IPS-18c (cell line): ENCODE measurements at regions not wholly inside any gene's neighbourhood (a gene's known extent, or its start where the extent isn't known, plus 50 kb on each side); places are given as distances from the start of the nearest gene placed in this dataset.
"Not testable (repeated sequence)": the region's sequence is repeated elsewhere in the genome, so short reads cannot be mapped to it uniquely, and the experiment has no call there.

ENCODE experiments used
- H3K4me3 ChIP-seq: 2 replicates; pipeline ENCODE4 v1.7.0; 2013; ENCODE audit warnings: low read depth, mild to moderate bottlenecking, low read length, moderate library complexity; ENCODE audit not compliant: insufficient read depth
- H3K9me3 ChIP-seq: one replicate; pipeline ENCODE4 v1.6.1; 2013; ENCODE audit warnings: mild to moderate bottlenecking, low read length, moderate library complexity; ENCODE audit not compliant: control insufficient read depth, insufficient read depth

GRCh38 chr1:118627435-118627834 lies 360.7 kb downstream of the TBX15 start:
- no peak overlapping the region for H3K4me3 ChIP-seq
- H3K9me3 ChIP-seq, result no peaks in the 10 kb centered on the region

- Histone ChIP-seq H3K4me3 (no peak overlapping the region), H3K9me3 (no peaks in the 10 kb centered on the region)
Observed at GRCh38 chr1:118621839-118622238, 366.3 kb downstream of the TBX15 start.

- H3K9me3 ChIP-seq, result no peaks in the 10 kb centered on the region
- H3K4me3 ChIP-seq, result no peak overlapping the region
Observed at GRCh38 chr1:118618618-118619340, 369.4 kb downstream of the TBX15 start.

- Histone ChIP-seq H3K4me3 (no peak overlapping the region), H3K9me3 (no peaks in the 10 kb centered on the region)
Observed at GRCh38 chr1:118617916-118618315, 370.2 kb downstream of the TBX15 start.

GRCh38 chr1:118615066-118615465 lies 373.1 kb downstream of the TBX15 start:
- no peaks in the 10 kb centered on the region for H3K9me3 ChIP-seq

GRCh38 chr1:118589238-118589846 lies 398.8 kb downstream of the TBX15 start:
- Histone ChIP-seq H3K9me3 (no peaks in the 10 kb centered on the region), H3K4me3 (no peak overlapping the region)

More at GRCh38 chr1:118615066-118615465, 373.1 kb downstream of the TBX15 start:
- H3K4me3 ChIP-seq, result no peak overlapping the region

GRCh38 chr1:118588566-118588965 lies 399.6 kb downstream of the TBX15 start:
- H3K9me3 ChIP-seq, result no peaks in the 10 kb centered on the region
- no peak overlapping the region for H3K4me3 ChIP-seq

- Histone ChIP-seq H3K9me3 (no peaks in the 10 kb centered on the region), H3K4me3 (no peak overlapping the region)
Observed at GRCh38 chr1:118578276-118578675, 393.2 kb upstream of the SPAG17 start.

- Histone ChIP-seq H3K9me3 (no peaks in the 10 kb centered on the region), H3K4me3 (no peak overlapping the region)
Observed at GRCh38 chr1:118575060-118575459, 390.0 kb upstream of the SPAG17 start.

- Histone ChIP-seq H3K4me3 (no peak overlapping the region), H3K9me3 (no peaks in the 10 kb centered on the region)
Observed at GRCh38 chr1:118564961-118565703, 380.1 kb upstream of the SPAG17 start.

- Histone ChIP-seq H3K4me3 (no peak overlapping the region), H3K9me3 (no peaks in the 10 kb centered on the region)
Observed at GRCh38 chr1:118563981-118564951, 379.2 kb upstream of the SPAG17 start.

GRCh38 chr1:118558933-118559332 lies 373.9 kb upstream of the SPAG17 start:
- peaks cover 2% of the 10 kb centered on the region for H3K9me3 ChIP-seq
- no peak overlapping the region for H3K4me3 ChIP-seq

- peaks cover 3% of the 10 kb centered on the region for H3K9me3 ChIP-seq
- H3K4me3 ChIP-seq, result no peak overlapping the region
Observed at GRCh38 chr1:118556936-118557335, 371.9 kb upstream of the SPAG17 start.

GRCh38 chr1:118555638-118556037 lies 370.6 kb upstream of the SPAG17 start:
- peaks cover 3% of the 10 kb centered on the region for H3K9me3 ChIP-seq
- no peak overlapping the region for H3K4me3 ChIP-seq

- H3K9me3 ChIP-seq, result no peaks in the 10 kb centered on the region
- H3K4me3 ChIP-seq, result no peak overlapping the region
Observed at GRCh38 chr1:118535901-118536300, 350.9 kb upstream of the SPAG17 start.

- H3K4me3 ChIP-seq, H3K9me3 ChIP-seq: not testable (repeated sequence)
Observed at GRCh38 chr1:118511922-118512321, 326.9 kb upstream of the SPAG17 start.

- H3K9me3 ChIP-seq, result no peaks in the 10 kb centered on the region
- no peak overlapping the region for H3K4me3 ChIP-seq
Observed at GRCh38 chr1:118504867-118505266, 319.8 kb upstream of the SPAG17 start.
